ENCODE measurements at regions not wholly inside any gene's neighbourhood (a gene's known extent, or its start where the extent isn't known, plus 50 kb on each side); places are given as distances from the start of the nearest gene placed in this dataset.
"Not testable (repeated sequence)": the region's sequence is repeated elsewhere in the genome, so short reads cannot be mapped to it uniquely, and the experiment has no call there.

- H3K4me3 ChIP-seq (ENCODE audit: control insufficient read depth, low read depth, low read length): no peak overlapping the region
These were observed 204.3 kb upstream of the PRSS16 start for GRCh38 chr6:27043244-27043643.

GRCh38 chr6:27045131-27045530 is 202.4 kb upstream of the PRSS16 start:
- DNase-seq (ENCODE audit: low read depth); H3K4me3 ChIP-seq (ENCODE audit: control insufficient read depth, low read depth, low read length): not testable (repeated sequence)

More at GRCh38 chr6:27043244-27043643, 204.3 kb upstream of the PRSS16 start:
- no peak for TF ChIP-seq CTCF (IDR thresholded peaks at IDR 0.05; ENCODE audit: control insufficient read depth, insufficient read depth, low read depth, low read length, missing control alignments)
- no peak for DNase-seq (ENCODE audit: low read depth)

- not testable (repeated sequence) for DNase-seq (ENCODE audit: low read depth); H3K4me3 ChIP-seq (ENCODE audit: control insufficient read depth, low read depth, low read length)
These were observed 199.8 kb upstream of the PRSS16 start for GRCh38 chr6:27047725-27048124.

- no peak for DNase-seq (ENCODE audit: low read depth)
- no peak for TF ChIP-seq CTCF (IDR thresholded peaks at IDR 0.05; ENCODE audit: control insufficient read depth, insufficient read depth, low read depth, low read length, missing control alignments)
- no peak overlapping the region for H3K4me3 ChIP-seq (ENCODE audit: control insufficient read depth, low read depth, low read length)
These were observed 197.4 kb upstream of the PRSS16 start for GRCh38 chr6:27049863-27050781.

GRCh38 chr6:27052082-27052730 is 195.3 kb upstream of the PRSS16 start:
- not testable (repeated sequence) for DNase-seq (ENCODE audit: low read depth)

GRCh38 chr6:27052731-27053082 is 194.8 kb upstream of the PRSS16 start:
- DNase-seq (ENCODE audit: low read depth): no peak
- no peak for TF ChIP-seq CTCF (IDR thresholded peaks at IDR 0.05; ENCODE audit: control insufficient read depth, insufficient read depth, low read depth, low read length, missing control alignments)
- no peak overlapping the region for H3K4me3 ChIP-seq (ENCODE audit: control insufficient read depth, low read depth, low read length)

More at GRCh38 chr6:27052082-27052730, 195.3 kb upstream of the PRSS16 start:
- H3K4me3 ChIP-seq (ENCODE audit: control insufficient read depth, low read depth, low read length): not testable (repeated sequence)

- TF ChIP-seq CTCF (IDR thresholded peaks at IDR 0.05; ENCODE audit: control insufficient read depth, insufficient read depth, low read depth, low read length, missing control alignments): no peak
- no peak for DNase-seq (ENCODE audit: low read depth)
These were observed 193.8 kb upstream of the PRSS16 start for GRCh38 chr6:27053738-27054137.

GRCh38 chr6:27056615-27057014 is 190.9 kb upstream of the PRSS16 start:
- TF ChIP-seq CTCF (IDR thresholded peaks at IDR 0.05; ENCODE audit: control insufficient read depth, insufficient read depth, low read depth, low read length, missing control alignments): no peak
- no peak for DNase-seq (ENCODE audit: low read depth)
- no peak overlapping the region for H3K4me3 ChIP-seq (ENCODE audit: control insufficient read depth, low read depth, low read length)

More at GRCh38 chr6:27053738-27054137, 193.8 kb upstream of the PRSS16 start:
- H3K4me3 ChIP-seq (ENCODE audit: control insufficient read depth, low read depth, low read length): no peak overlapping the region

Measured in AG09309 (cell line).